Caco-2 (cell line): ENCODE measurements at regions not wholly inside any gene's neighbourhood (a gene's known extent, or its start where the extent isn't known, plus 50 kb on each side); places are given as distances from the start of the nearest gene placed in this dataset.

Source experiments
- BruUV-seq: library from RNA; stranded (reverse); fragments of 400-500 nt; replicated peaks from 2 replicates; lab custom pipeline; 2021; lab: Mats Ljungman, UMichigan
- CTCF ChIA-PET: fragments of 300-600 bp; sonication (Branson Sonifier 250); formaldehyde crosslinking; loops from one replicate; lab custom pipeline; 2022; ENCODE audit warnings: antibody characterized with exemption; lab: Charles Lee
- POLR2A ChIA-PET: fragments of 300-600 bp; sonication (Branson Sonifier 250); formaldehyde crosslinking; loops from one replicate; lab custom pipeline; 2022; ENCODE audit warnings: antibody characterized with exemption; lab: Charles Lee
- DNase-seq, 2 experiments: peaks; one replicate each; pipeline versions ENCODE4 v3.0.0 to v3.0.0-alpha.2; 2020 to 2022
- H3K27me3 ChIP-seq: replicated peaks from 2 replicates; pipeline ENCODE4 v1.6.0; 2011; ENCODE audit warnings: low read length; ENCODE audit not compliant: control insufficient read depth, insufficient read depth
- H3K36me3 ChIP-seq: 2 replicates; pipeline ENCODE4 v1.5.1; 2011; ENCODE audit warnings: low read length; ENCODE audit not compliant: control insufficient read depth, insufficient read depth
- H3K4me1 ChIP-seq: fragments of 250-450 bp; sonication (Bioruptor Pico); 2 replicates; pipeline ENCODE4 v1.5.1; 2020; ENCODE audit warnings: mild to moderate bottlenecking
- H3K4me3 ChIP-seq: 2 replicates; pipeline ENCODE4 v1.5.1; 2011; ENCODE audit warnings: low read depth, mild to moderate bottlenecking, control low read depth, low read length
- H3K9me3 ChIP-seq: fragments of 250-450 bp; sonication (Bioruptor Pico); 2 replicates; pipeline ENCODE4 v1.5.1; 2020; ENCODE audit warnings: mild to moderate bottlenecking, moderate library complexity
- H3K27ac Mint-ChIP-seq: one replicate; pipeline ENCODE4 v1.8.0; 2022; ENCODE audit warnings: mixed read lengths; ENCODE audit not compliant: unreplicated experiment
- H3K27me3 Mint-ChIP-seq: one replicate; pipeline ENCODE4 v1.8.0; 2022; ENCODE audit warnings: mixed read lengths; ENCODE audit not compliant: insufficient read depth, unreplicated experiment
- H3K36me3 Mint-ChIP-seq: one replicate; pipeline ENCODE4 v1.8.0; 2022; ENCODE audit warnings: mild to moderate bottlenecking, mixed read lengths; ENCODE audit not compliant: insufficient read depth, unreplicated experiment
- H3K4me1 Mint-ChIP-seq: one replicate; pipeline ENCODE4 v1.8.0; 2022; ENCODE audit warnings: low read depth, mixed read lengths; ENCODE audit not compliant: unreplicated experiment
- H3K4me3 Mint-ChIP-seq: one replicate; pipeline ENCODE4 v1.8.0; 2022; ENCODE audit warnings: mild to moderate bottlenecking, moderate library complexity, mixed read lengths; ENCODE audit not compliant: unreplicated experiment
- H3K9me3 Mint-ChIP-seq: one replicate; pipeline ENCODE4 v1.8.0; 2022; ENCODE audit warnings: mixed read lengths; ENCODE audit not compliant: unreplicated experiment
- intact Hi-C: fragments of 100-400 bp; cut with micrococcal nuclease; formaldehyde crosslinking; loops from one replicate; pipeline ENCODE4 v1.10.0; 2022; ENCODE audit not compliant: unreplicated experiment
- TF ChIP-seq, protein P1 (sequence below), 2 experiments: fragments of 200-600 bp in 1 of 2; IDR thresholded peaks; 1 replicate in 1 of 2; 2 replicates in 1 of 2; pipeline versions ENCODE4 v1.5.1 to v1.8.0; 2011 to 2022; ENCODE audit warnings: antibody characterized with exemption in 1 of 2, control low read depth in 1 of 2, inconsistent platforms in 1 of 2, low read depth in 1 of 2, low read length in 1 of 2, mild to moderate bottlenecking in 1 of 2, moderate library complexity in 1 of 2; ENCODE audit not compliant: insufficient read depth in 1 of 2, severe bottlenecking in 1 of 2, unreplicated experiment in 1 of 2

DNA sequence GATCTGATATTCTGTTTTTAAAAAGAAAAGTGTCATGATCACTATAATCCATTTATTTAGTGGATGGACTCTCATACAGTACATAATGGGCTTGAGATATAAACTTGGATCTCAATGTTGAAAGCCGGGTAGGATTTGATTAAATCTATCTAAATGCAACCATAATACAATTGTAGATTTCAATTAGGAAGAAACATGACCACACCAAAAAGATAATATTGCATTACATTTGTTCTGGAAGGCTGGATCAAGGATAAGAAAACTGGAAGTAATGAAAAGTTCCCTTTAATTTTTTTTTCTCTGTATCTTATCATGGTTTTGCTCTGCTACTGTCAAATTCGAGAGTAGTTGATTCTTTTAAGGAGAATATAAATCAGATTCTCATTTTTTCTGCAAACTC lies 51.3 kb upstream of the UFL1 start:
- peaks cover 7% of the 10 kb centered on the region; the same call in 1 of the 2 replicates for H3K4me1 ChIP-seq
- no peaks in the 10 kb centered on the region for H3K4me1 Mint-ChIP-seq
- no peaks in the 10 kb centered on the region for H3K36me3 ChIP-seq
- BruUV-seq, result no TSS peak
- ChIA-PET CTCF (no interaction called here), POLR2A (no interaction called here)
- no peaks in the 10 kb centered on the region for H3K36me3 Mint-ChIP-seq
- TF ChIP-seq, protein P1, sequence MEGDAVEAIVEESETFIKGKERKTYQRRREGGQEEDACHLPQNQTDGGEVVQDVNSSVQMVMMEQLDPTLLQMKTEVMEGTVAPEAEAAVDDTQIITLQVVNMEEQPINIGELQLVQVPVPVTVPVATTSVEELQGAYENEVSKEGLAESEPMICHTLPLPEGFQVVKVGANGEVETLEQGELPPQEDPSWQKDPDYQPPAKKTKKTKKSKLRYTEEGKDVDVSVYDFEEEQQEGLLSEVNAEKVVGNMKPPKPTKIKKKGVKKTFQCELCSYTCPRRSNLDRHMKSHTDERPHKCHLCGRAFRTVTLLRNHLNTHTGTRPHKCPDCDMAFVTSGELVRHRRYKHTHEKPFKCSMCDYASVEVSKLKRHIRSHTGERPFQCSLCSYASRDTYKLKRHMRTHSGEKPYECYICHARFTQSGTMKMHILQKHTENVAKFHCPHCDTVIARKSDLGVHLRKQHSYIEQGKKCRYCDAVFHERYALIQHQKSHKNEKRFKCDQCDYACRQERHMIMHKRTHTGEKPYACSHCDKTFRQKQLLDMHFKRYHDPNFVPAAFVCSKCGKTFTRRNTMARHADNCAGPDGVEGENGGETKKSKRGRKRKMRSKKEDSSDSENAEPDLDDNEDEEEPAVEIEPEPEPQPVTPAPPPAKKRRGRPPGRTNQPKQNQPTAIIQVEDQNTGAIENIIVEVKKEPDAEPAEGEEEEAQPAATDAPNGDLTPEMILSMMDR (IDR thresholded peaks at IDR 0.05; ENCODE audit: insufficient read depth in 1 of 2, low read depth in 1 of 2, low read length in 1 of 2, severe bottlenecking in 1 of 2, unreplicated experiment in 1 of 2), result no peak
- no peak overlapping the region for H3K4me3 Mint-ChIP-seq
- DNase-seq, result no peak
- no peak overlapping the region for H3K27ac Mint-ChIP-seq
- H3K4me3 ChIP-seq, result no peak overlapping the region
- intact Hi-C loops, result no loop called here
- no peaks in the 10 kb centered on the region for H3K9me3 ChIP-seq
- no peaks in the 10 kb centered on the region for H3K9me3 Mint-ChIP-seq
- no peaks in the 10 kb centered on the region for H3K27me3 ChIP-seq
- H3K27me3 Mint-ChIP-seq, result no peaks in the 10 kb centered on the region
